ENCODE measurements at regions not wholly inside any gene's neighbourhood (a gene's known extent, or its start where the extent isn't known, plus 50 kb on each side); places are given as distances from the start of the nearest gene placed in this dataset.
"Not testable (repeated sequence)": the region's sequence is repeated elsewhere in the genome, so short reads cannot be mapped to it uniquely, and the experiment has no call there.

- no peak for DNase-seq (ENCODE audit: extremely low read depth in 1 of 11, low read depth in 9 of 11, low spot score in 4 of 11)
Observed at GRCh38 chr17:34478244-34478643, 101.1 kb upstream of the TMEM132E start.

GRCh38 chr17:34475296-34475695 is 104.1 kb upstream of the TMEM132E start:
- DNase-seq (ENCODE audit: extremely low read depth in 1 of 11, low read depth in 9 of 11, low spot score in 4 of 11), result no peak

GRCh38 chr17:34474706-34475105 is 104.7 kb upstream of the TMEM132E start:
- no peak for DNase-seq (ENCODE audit: extremely low read depth in 1 of 11, low read depth in 9 of 11, low spot score in 4 of 11)

- no peak for DNase-seq (ENCODE audit: extremely low read depth in 1 of 11, low read depth in 9 of 11, low spot score in 4 of 11)
Observed at GRCh38 chr17:34472363-34472762, 107.0 kb upstream of the TMEM132E start.

- DNase-seq (ENCODE audit: extremely low read depth in 1 of 11, low read depth in 9 of 11, low spot score in 4 of 11), result not testable (repeated sequence)
Observed at GRCh38 chr17:34471278-34471677, 108.1 kb upstream of the TMEM132E start.

- no peak for DNase-seq (ENCODE audit: extremely low read depth in 1 of 11, low read depth in 9 of 11, low spot score in 4 of 11)
Observed at GRCh38 chr17:34465789-34466188, 102.8 kb upstream of the CCL1 start.

GRCh38 chr17:34464812-34465211 is 101.8 kb upstream of the CCL1 start:
- no peak for DNase-seq (ENCODE audit: extremely low read depth in 1 of 11, low read depth in 9 of 11, low spot score in 4 of 11)

GRCh38 chr17:34458266-34458665 is 95.2 kb upstream of the CCL1 start:
- DNase-seq (ENCODE audit: extremely low read depth in 1 of 11, low read depth in 9 of 11, low spot score in 4 of 11), result no peak

GRCh38 chr17:34456121-34456520 is 93.1 kb upstream of the CCL1 start:
- DNase-seq (ENCODE audit: extremely low read depth in 1 of 11, low read depth in 9 of 11, low spot score in 4 of 11), result no peak

- no peak for DNase-seq (ENCODE audit: extremely low read depth in 1 of 11, low read depth in 9 of 11, low spot score in 4 of 11)
Observed at GRCh38 chr17:34452769-34453168, 89.7 kb upstream of the CCL1 start.

GRCh38 chr17:34451313-34451712 is 88.3 kb upstream of the CCL1 start:
- DNase-seq (ENCODE audit: extremely low read depth in 1 of 11, low read depth in 9 of 11, low spot score in 4 of 11), result no peak

- DNase-seq (ENCODE audit: extremely low read depth in 1 of 11, low read depth in 9 of 11, low spot score in 4 of 11), result no peak
Observed at GRCh38 chr17:34447406-34447805, 84.4 kb upstream of the CCL1 start.

- DNase-seq (ENCODE audit: extremely low read depth in 1 of 11, low read depth in 9 of 11, low spot score in 4 of 11), result no peak
Observed at GRCh38 chr17:34445101-34445500, 82.1 kb upstream of the CCL1 start.

GRCh38 chr17:34443619-34444469 is 80.8 kb upstream of the CCL1 start:
- no peak for DNase-seq (ENCODE audit: extremely low read depth in 1 of 11, low read depth in 9 of 11, low spot score in 4 of 11)

- DNase-seq (ENCODE audit: extremely low read depth in 1 of 11, low read depth in 9 of 11, low spot score in 4 of 11), result no peak
Observed at GRCh38 chr17:34442387-34443111, 79.5 kb upstream of the CCL1 start.

- no peak for DNase-seq (ENCODE audit: extremely low read depth in 1 of 11, low read depth in 9 of 11, low spot score in 4 of 11)
Observed at GRCh38 chr17:34437188-34437587, 74.2 kb upstream of the CCL1 start.

- DNase-seq (ENCODE audit: extremely low read depth in 1 of 11, low read depth in 9 of 11, low spot score in 4 of 11), result no peak
Observed at GRCh38 chr17:34436607-34437006, 73.6 kb upstream of the CCL1 start.

- DNase-seq (ENCODE audit: extremely low read depth in 1 of 11, low read depth in 9 of 11, low spot score in 4 of 11), result no peak
Observed at GRCh38 chr17:34435182-34435928, 72.3 kb upstream of the CCL1 start.

GRCh38 chr17:34434052-34434451 is 71.0 kb upstream of the CCL1 start:
- no peak for DNase-seq (ENCODE audit: extremely low read depth in 1 of 11, low read depth in 9 of 11, low spot score in 4 of 11)
